ENCODE measurements at regions not wholly inside any gene's neighbourhood (a gene's known extent, or its start where the extent isn't known, plus 50 kb on each side); places are given as distances from the start of the nearest gene placed in this dataset.

DNA sequence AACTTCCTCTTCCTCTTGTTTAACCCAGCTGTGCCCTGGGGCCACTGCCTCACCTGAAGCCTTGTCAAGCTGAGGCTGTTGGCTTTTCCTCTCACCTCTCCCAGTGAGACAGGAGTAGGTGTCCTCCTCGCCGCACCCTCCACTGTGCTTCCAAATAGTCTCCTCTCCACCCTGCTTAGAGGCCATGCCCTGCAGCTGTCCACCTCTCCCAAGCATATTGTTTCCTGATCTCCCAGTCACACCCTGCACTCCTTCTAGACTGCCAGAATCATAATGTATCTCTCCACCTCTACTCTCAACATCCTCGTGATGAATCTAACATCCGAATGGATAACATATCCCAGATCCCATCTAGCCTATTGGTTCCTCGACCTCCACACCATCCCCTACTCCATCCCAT lies 196.3 kb upstream of the GHITM start:
- DNase-seq (ENCODE audit: low spot score) = no peak
- TF ChIP-seq, protein P1, sequence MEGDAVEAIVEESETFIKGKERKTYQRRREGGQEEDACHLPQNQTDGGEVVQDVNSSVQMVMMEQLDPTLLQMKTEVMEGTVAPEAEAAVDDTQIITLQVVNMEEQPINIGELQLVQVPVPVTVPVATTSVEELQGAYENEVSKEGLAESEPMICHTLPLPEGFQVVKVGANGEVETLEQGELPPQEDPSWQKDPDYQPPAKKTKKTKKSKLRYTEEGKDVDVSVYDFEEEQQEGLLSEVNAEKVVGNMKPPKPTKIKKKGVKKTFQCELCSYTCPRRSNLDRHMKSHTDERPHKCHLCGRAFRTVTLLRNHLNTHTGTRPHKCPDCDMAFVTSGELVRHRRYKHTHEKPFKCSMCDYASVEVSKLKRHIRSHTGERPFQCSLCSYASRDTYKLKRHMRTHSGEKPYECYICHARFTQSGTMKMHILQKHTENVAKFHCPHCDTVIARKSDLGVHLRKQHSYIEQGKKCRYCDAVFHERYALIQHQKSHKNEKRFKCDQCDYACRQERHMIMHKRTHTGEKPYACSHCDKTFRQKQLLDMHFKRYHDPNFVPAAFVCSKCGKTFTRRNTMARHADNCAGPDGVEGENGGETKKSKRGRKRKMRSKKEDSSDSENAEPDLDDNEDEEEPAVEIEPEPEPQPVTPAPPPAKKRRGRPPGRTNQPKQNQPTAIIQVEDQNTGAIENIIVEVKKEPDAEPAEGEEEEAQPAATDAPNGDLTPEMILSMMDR (IDR thresholded peaks at IDR 0.05) = no peak
- no peak for ATAC-seq (ENCODE audit: low FRiP score)

DNA sequence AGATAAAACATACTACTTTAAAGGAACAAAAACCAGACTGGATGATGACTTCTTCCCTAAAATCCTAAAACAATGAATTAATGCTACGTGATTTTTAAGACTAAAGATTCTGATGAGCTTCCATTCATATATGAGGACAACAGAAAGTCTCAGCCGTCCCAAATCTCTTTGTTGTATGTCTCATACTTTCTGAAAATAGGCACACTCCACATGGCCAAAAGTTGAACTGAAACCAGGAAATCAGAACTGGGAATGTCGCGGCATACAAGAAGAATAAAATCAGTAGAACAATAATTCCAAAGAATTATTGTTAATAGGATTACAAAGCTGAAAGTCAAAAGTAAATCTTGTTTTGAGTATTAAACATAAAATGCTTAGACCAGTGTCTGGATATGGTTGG lies 195.4 kb upstream of the GHITM start:
- no peak for ATAC-seq (ENCODE audit: low FRiP score)
- no peak for DNase-seq (ENCODE audit: low spot score)
- TF ChIP-seq, protein P1 (IDR thresholded peaks at IDR 0.05) = no peak

DNA sequence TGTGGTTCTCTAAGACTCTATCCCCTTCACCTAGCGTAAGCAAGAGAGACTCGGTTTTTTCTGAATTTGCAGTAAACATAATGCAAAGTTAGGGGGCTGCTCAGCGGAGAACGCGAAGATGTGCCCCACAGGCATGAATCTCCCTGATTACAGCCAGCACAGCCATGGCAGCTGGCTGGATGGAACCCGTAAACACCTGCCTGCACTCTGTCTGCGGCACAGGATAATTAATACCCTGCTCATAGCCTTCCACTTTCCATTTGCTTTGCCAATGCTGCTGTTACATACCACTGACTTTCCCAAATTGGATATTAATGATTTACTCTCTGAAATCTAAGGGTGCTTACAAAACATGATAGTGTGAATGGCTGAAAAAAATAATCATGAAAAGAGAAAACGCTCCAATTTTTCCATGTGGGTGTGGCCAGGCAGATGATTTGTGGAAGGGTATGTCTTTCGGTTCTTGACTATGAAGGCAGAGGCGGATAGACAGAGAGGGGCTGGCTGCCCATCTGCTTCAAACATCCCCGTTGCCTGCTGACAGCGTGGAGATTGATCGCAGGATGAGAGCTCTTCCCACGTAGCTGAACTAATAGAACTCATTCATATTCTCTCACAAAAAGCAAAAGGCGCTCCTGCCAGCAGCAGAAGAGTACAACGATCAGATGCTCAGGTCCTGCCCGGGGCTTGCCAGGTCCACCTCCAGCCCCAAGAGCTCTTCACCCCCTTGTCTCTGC lies 193.2 kb upstream of the GHITM start:
- no peak for DNase-seq (ENCODE audit: low spot score)
- TF ChIP-seq, protein P1 (IDR thresholded peaks at IDR 0.05) = no peak
- ATAC-seq (ENCODE audit: low FRiP score) = no peak

DNA sequence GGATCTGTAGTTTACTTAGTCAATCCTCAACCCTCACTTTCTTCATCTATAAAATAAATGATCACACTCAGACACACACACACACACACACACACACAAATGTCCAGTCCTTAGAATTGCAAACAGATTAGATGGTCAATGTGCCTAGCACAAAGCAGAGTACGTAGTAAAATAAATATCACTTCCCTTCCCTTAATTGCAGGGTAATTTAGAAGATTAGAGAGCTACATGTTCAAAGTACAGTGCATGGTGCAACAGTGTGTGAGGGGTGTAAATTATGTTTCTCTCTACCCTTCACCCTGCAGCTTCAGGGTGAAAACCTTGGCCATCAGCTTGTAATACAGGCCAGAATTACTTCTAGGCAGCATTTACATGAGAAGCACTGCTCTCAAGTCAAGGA lies 187.0 kb upstream of the GHITM start:
- ATAC-seq (ENCODE audit: low FRiP score) (no peak), DNase-seq (ENCODE audit: low spot score) (no peak)
- TF ChIP-seq, protein P1 (IDR thresholded peaks at IDR 0.05) = no peak

DNA sequence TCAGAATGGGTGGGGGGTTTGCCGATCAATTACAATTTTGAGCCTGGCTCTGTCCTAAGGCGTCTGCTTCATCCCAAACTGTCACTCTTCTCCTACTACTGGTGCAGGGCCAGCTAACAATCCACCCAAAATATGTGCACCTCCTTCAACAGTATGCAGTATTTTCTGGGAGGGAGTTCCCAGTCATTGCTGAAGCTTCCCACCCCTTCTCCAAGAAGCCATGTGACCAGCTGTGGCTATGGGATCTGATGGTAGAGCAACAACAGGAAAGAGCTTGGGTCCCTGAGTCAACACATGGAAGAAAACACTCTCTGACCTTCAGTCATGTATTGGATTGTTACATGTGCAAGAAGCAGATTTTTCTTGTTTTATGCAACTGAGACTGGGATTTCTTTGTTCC lies 185.7 kb upstream of the GHITM start:
- ATAC-seq (ENCODE audit: low FRiP score) = no peak
- TF ChIP-seq, protein P1 (IDR thresholded peaks at IDR 0.05) = no peak
- no peak for DNase-seq (ENCODE audit: low spot score)

DNA sequence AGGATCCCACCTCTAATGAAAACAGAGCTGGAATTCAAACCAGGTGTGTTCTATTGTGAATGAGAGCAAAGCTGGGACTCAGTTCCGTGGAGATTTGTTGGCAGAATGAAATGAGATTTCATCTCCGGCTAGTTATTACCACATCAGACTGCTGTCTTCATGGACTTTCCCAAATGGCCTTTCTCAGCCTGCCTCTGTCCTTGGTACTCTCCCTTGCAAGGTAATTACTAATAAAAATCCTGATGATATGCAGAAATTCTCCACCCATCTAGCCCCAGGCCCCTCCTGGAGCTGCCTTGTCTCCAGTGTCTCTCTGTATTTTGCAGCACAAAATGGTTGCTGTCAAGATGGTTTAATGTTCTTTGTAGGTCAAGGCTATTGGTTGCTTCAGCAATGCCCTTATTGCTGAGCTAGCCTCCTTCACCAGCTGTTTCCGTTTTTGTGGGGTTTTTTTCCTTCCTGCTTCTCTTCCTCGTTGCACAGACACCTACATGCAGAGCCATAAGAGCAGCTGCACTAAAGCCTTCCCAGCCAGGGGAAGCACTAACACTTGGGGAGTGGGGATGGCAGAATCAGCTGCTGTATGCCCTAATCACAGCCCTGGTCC lies 185.0 kb upstream of the GHITM start:
- ATAC-seq (ENCODE audit: low FRiP score) (no peak), DNase-seq (ENCODE audit: low spot score) (no peak)
- TF ChIP-seq, protein P1 (IDR thresholded peaks at IDR 0.05) = no peak

DNA sequence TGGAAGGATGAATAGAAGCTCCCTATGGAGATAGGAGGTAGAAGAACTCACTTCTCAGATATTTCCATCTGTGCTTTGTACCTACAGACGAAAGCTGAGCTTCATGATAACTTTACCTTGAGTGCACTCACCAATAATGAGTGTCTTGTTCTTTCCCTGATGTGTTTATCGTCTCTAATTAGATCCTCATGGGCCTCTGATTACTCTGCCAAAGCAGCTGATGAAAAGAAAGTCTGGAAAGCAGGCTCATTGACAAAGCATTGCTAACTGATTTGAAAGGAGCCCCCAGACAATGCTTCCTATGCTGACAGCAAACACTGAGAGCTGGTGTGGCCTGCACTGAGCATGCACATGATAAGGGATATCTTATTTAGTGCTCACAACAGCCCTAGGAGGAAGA lies 183.9 kb upstream of the GHITM start:
- no peak for DNase-seq (ENCODE audit: low spot score)
- TF ChIP-seq, protein P1 (IDR thresholded peaks at IDR 0.05) = no peak
- ATAC-seq (ENCODE audit: low FRiP score) = no peak
